AG10803 (cell line): ENCODE measurements at regions not wholly inside any gene's neighbourhood (a gene's known extent, or its start where the extent isn't known, plus 50 kb on each side); places are given as distances from the start of the nearest gene placed in this dataset.
"Not testable (repeated sequence)": the region's sequence is repeated elsewhere in the genome, so short reads cannot be mapped to it uniquely, and the experiment has no call there.

Experiments used
- DNase-seq: peaks from one replicate; pipeline ENCODE4 v3.0.0; 2010; ENCODE audit warnings: low read depth
- H3K4me3 ChIP-seq: 2 replicates; pipeline ENCODE4 v1.5.1; 2011; ENCODE audit warnings: mild to moderate bottlenecking, low read length, control low read depth
- TF ChIP-seq, protein P1 (sequence below): conservative IDR thresholded peaks from 2 replicates; pipeline ENCODE4 v1.5.1; 2011; ENCODE audit warnings: mild to moderate bottlenecking, low read length, control low read depth, inconsistent platforms

GRCh38 chr4:59698041-59698440, 1502.1 kb upstream of the ADGRL3 start:
- TF ChIP-seq, protein P1, sequence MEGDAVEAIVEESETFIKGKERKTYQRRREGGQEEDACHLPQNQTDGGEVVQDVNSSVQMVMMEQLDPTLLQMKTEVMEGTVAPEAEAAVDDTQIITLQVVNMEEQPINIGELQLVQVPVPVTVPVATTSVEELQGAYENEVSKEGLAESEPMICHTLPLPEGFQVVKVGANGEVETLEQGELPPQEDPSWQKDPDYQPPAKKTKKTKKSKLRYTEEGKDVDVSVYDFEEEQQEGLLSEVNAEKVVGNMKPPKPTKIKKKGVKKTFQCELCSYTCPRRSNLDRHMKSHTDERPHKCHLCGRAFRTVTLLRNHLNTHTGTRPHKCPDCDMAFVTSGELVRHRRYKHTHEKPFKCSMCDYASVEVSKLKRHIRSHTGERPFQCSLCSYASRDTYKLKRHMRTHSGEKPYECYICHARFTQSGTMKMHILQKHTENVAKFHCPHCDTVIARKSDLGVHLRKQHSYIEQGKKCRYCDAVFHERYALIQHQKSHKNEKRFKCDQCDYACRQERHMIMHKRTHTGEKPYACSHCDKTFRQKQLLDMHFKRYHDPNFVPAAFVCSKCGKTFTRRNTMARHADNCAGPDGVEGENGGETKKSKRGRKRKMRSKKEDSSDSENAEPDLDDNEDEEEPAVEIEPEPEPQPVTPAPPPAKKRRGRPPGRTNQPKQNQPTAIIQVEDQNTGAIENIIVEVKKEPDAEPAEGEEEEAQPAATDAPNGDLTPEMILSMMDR = no peak
- H3K4me3 ChIP-seq = no peak overlapping the region
- DNase-seq = no peak

GRCh38 chr4:59700651-59701050, 1499.5 kb upstream of the ADGRL3 start:
- TF ChIP-seq, protein P1 = no peak
- no peak for DNase-seq

GRCh38 chr4:59704616-59705015, 1495.5 kb upstream of the ADGRL3 start:
- H3K4me3 ChIP-seq = no peak overlapping the region
- TF ChIP-seq, protein P1 = no peak
- DNase-seq = no peak

More at GRCh38 chr4:59700651-59701050, 1499.5 kb upstream of the ADGRL3 start:
- H3K4me3 ChIP-seq = no peak overlapping the region

DNA sequence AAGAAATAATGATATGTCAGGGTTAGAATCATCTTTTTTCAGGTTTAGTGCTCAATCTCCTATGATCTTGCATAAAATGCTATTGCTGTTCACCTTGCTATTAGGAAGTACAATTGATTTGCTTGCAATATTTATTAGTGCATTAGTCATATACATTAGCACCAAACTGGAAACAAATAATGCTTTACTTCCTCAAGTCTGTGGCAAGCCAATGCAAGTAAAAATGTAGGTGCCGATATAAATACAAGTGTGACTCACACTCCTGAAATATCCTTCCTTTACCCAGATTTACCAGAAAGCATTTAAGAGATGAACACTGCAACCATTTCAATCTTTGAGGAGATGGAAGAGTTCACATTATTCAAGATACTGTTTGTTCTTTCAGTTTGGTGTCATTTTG, 1487.7 kb upstream of the ADGRL3 start:
- no peak for DNase-seq
- TF ChIP-seq, protein P1 = no peak

GRCh38 chr4:59724286-59724685, 1475.8 kb upstream of the ADGRL3 start:
- not testable (repeated sequence) for DNase-seq, H3K4me3 ChIP-seq

More for the DNA sequence above, 1487.7 kb upstream of the ADGRL3 start:
- H3K4me3 ChIP-seq = no peak overlapping the region

DNA sequence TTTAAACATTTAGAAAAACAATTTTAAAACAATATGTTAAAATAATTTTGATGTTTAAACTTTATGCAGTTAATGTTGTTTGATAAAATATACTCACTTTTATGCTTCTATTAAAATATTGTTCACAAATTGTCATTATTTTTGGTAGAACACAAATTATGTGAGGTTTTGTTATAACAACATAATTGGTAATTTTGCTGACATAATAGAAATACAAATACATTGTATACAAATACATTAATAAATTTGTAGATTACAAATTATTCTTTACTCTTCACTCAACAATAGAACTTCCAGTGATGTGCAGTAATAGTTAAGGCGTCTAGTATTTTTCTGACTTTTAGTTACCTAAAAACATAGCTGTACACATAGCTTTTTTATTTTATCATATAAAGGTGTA, 1472.4 kb upstream of the ADGRL3 start:
- no peak overlapping the region for H3K4me3 ChIP-seq
- no peak for DNase-seq
- TF ChIP-seq, protein P1 = no peak

DNA sequence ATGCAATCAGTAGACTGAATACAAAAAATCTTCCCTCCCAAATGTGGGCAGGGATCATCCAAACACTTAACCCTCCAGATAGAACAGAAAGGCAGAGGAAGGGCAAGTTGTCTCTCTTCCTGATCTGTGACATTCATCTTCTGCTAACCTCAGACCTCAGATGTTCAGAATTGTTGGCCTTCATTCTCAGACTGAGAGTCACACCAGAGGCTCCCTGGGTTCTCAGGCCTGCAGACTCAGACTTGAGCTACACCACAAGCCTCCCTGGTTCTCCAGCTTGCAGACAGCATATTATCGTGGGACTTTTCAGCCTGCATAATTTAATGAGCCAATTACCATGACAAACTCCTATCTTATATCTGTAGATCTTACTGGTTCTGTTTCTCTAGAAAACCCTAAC, 1471.6 kb upstream of the ADGRL3 start:
- TF ChIP-seq, protein P1 = no peak
- H3K4me3 ChIP-seq = no peak overlapping the region
- no peak for DNase-seq

DNA sequence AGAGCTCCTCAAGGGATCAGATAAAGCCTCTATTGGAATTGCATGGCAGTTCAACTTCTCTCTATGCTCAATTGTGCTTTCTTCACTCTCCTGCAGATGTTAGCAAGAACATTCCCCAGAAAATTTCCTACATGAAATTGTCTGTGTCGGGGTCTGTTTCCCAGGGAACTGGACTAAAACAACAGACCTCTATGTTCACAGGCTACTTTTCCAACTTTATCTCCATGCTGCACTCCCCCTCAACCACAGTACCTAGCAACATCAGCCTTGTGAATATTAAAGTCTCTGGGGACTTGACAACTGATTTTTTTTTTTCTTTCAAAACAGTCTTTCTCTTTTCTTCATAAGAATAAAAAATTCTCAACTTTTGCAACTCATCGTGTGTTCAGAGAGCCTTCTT, 1470.8 kb upstream of the ADGRL3 start:
- TF ChIP-seq, protein P1 = no peak
- no peak for DNase-seq
- H3K4me3 ChIP-seq = no peak overlapping the region
